H1 (cell line): ENCODE measurements at regions not wholly inside any gene's neighbourhood (a gene's known extent, or its start where the extent isn't known, plus 50 kb on each side); places are given as distances from the start of the nearest gene placed in this dataset.

Source experiments
- FOSL1 ChIP-seq: IDR thresholded peaks from 2 replicates; pipeline ENCODE4 v1.6.1; 2011; ENCODE audit warnings: mild to moderate bottlenecking, low read depth, low read length, moderate library complexity; ENCODE audit not compliant: insufficient read depth
- POLR2AphosphoS5 ChIP-seq: IDR thresholded peaks from 2 replicates; pipeline ENCODE4 v1.6.1; 2011; ENCODE audit warnings: low read depth, low read length
- RAD21 ChIP-seq, 2 experiments: IDR thresholded peaks in 1 of 2; conservative IDR thresholded peaks in 1 of 2; 2 replicates each; pipeline ENCODE4 v1.6.1; 2011; ENCODE audit warnings: low read depth in 2 of 2, low read length in 2 of 2, improper control_type of control experiment in 1 of 2, inconsistent platforms in 1 of 2, mild to moderate bottlenecking in 1 of 2, moderate library complexity in 1 of 2
- RBBP5 ChIP-seq: IDR thresholded peaks from 2 replicates; pipeline ENCODE4 v1.7.1; 2012; ENCODE audit warnings: low read depth, mild to moderate bottlenecking, inconsistent platforms, low read length, moderate library complexity, borderline replicate concordance
- RFX5 ChIP-seq: IDR thresholded peaks from 2 replicates; pipeline ENCODE4 v1.6.1; 2011; ENCODE audit warnings: low read depth, low read length, improper control_type of control experiment, borderline replicate concordance
- TBP ChIP-seq: IDR thresholded peaks from 2 replicates; pipeline ENCODE4 v1.6.1; 2011; ENCODE audit warnings: low read depth, low read length, improper control_type of control experiment
- ZNF274 ChIP-seq: IDR thresholded peaks from 2 replicates; pipeline ENCODE4 v1.7.0; 2012; ENCODE audit warnings: low read length, borderline replicate concordance; ENCODE audit errors: extremely low read depth
- TF ChIP-seq, protein P1 (sequence below): fragments of 300-600 bp; sonication (generic); IDR thresholded peaks from 2 replicates; pipeline ENCODE4 v1.7.1; 2012; ENCODE audit warnings: low read length, moderate library complexity, mild to moderate bottlenecking, inconsistent platforms; ENCODE audit not compliant: insufficient replicate concordance

DNA sequence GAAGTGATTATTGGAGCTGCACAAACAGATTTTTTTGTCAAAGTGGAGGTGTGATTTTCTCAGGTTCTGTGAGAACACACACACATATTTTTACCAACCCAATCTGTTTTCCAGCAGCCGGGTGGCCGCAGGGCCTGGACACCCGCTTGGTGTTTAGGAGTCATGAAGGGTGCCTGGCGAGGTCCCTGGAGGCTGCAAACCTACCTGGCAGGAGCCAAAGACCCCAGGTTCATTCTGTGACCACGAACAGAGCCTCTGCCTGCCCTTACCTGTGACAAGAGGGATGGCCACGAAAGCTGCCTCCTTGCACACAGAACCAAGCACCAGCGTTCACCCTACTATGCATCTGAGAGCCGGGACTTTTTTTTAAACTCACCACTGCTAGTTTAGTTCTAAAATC is 64.3 kb upstream of the ID2 start (continued):
- TF ChIP-seq, protein P1, sequence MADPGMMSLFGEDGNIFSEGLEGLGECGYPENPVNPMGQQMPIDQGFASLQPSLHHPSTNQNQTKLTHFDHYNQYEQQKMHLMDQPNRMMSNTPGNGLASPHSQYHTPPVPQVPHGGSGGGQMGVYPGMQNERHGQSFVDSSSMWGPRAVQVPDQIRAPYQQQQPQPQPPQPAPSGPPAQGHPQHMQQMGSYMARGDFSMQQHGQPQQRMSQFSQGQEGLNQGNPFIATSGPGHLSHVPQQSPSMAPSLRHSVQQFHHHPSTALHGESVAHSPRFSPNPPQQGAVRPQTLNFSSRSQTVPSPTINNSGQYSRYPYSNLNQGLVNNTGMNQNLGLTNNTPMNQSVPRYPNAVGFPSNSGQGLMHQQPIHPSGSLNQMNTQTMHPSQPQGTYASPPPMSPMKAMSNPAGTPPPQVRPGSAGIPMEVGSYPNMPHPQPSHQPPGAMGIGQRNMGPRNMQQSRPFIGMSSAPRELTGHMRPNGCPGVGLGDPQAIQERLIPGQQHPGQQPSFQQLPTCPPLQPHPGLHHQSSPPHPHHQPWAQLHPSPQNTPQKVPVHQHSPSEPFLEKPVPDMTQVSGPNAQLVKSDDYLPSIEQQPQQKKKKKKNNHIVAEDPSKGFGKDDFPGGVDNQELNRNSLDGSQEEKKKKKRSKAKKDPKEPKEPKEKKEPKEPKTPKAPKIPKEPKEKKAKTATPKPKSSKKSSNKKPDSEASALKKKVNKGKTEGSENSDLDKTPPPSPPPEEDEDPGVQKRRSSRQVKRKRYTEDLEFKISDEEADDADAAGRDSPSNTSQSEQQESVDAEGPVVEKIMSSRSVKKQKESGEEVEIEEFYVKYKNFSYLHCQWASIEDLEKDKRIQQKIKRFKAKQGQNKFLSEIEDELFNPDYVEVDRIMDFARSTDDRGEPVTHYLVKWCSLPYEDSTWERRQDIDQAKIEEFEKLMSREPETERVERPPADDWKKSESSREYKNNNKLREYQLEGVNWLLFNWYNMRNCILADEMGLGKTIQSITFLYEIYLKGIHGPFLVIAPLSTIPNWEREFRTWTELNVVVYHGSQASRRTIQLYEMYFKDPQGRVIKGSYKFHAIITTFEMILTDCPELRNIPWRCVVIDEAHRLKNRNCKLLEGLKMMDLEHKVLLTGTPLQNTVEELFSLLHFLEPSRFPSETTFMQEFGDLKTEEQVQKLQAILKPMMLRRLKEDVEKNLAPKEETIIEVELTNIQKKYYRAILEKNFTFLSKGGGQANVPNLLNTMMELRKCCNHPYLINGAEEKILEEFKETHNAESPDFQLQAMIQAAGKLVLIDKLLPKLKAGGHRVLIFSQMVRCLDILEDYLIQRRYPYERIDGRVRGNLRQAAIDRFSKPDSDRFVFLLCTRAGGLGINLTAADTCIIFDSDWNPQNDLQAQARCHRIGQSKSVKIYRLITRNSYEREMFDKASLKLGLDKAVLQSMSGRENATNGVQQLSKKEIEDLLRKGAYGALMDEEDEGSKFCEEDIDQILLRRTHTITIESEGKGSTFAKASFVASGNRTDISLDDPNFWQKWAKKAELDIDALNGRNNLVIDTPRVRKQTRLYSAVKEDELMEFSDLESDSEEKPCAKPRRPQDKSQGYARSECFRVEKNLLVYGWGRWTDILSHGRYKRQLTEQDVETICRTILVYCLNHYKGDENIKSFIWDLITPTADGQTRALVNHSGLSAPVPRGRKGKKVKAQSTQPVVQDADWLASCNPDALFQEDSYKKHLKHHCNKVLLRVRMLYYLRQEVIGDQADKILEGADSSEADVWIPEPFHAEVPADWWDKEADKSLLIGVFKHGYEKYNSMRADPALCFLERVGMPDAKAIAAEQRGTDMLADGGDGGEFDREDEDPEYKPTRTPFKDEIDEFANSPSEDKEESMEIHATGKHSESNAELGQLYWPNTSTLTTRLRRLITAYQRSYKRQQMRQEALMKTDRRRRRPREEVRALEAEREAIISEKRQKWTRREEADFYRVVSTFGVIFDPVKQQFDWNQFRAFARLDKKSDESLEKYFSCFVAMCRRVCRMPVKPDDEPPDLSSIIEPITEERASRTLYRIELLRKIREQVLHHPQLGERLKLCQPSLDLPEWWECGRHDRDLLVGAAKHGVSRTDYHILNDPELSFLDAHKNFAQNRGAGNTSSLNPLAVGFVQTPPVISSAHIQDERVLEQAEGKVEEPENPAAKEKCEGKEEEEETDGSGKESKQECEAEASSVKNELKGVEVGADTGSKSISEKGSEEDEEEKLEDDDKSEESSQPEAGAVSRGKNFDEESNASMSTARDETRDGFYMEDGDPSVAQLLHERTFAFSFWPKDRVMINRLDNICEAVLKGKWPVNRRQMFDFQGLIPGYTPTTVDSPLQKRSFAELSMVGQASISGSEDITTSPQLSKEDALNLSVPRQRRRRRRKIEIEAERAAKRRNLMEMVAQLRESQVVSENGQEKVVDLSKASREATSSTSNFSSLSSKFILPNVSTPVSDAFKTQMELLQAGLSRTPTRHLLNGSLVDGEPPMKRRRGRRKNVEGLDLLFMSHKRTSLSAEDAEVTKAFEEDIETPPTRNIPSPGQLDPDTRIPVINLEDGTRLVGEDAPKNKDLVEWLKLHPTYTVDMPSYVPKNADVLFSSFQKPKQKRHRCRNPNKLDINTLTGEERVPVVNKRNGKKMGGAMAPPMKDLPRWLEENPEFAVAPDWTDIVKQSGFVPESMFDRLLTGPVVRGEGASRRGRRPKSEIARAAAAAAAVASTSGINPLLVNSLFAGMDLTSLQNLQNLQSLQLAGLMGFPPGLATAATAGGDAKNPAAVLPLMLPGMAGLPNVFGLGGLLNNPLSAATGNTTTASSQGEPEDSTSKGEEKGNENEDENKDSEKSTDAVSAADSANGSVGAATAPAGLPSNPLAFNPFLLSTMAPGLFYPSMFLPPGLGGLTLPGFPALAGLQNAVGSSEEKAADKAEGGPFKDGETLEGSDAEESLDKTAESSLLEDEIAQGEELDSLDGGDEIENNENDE, result no peak
- no peak for TF ChIP-seq FOSL1
- no peak for TF ChIP-seq RBBP5
- TF ChIP-seq RFX5, result no peak
- no peak for TF ChIP-seq ZNF274
- TF ChIP-seq POLR2AphosphoS5, result no peak
- TF ChIP-seq RAD21 (IDR thresholded peaks at IDR 0.05 in 1 of 2, conservative IDR thresholded peaks at IDR 0.05 in 1 of 2; ENCODE audit: low read depth in 2 of 2, low read length in 2 of 2), result no peak
- no peak for TF ChIP-seq TBP
